Keratinocyte (primary cell): ENCODE measurements at regions not wholly inside any gene's neighbourhood (a gene's known extent, or its start where the extent isn't known, plus 50 kb on each side); places are given as distances from the start of the nearest gene placed in this dataset.

Experiments used
- DNase-seq: peaks from one replicate; pipeline ENCODE4 v3.0.0-alpha.2; 2011; ENCODE audit warnings: low read depth, missing footprints, low spot score
- FAIRE-seq: peaks from 2 replicates; lab custom pipeline; 2011; peaks lifted over from hg19 to GRCh38; lab: Jason Lieb, UNC
- H2AFZ ChIP-seq: 2 replicates; pipeline ENCODE4 v1.6.0; 2012; ENCODE audit warnings: low read length, control low read depth, inconsistent platforms; ENCODE audit not compliant: control insufficient read depth
- H3K27ac ChIP-seq: 2 replicates; pipeline ENCODE4 v1.5.1; 2011; ENCODE audit warnings: low read length; ENCODE audit not compliant: control insufficient read depth, insufficient read depth
- H3K27me3 ChIP-seq: 3 replicates; pipeline ENCODE4 v1.6.0; 2011; ENCODE audit warnings: low read length; ENCODE audit not compliant: control insufficient read depth, insufficient read depth; ENCODE audit errors: extremely low read depth
- H3K36me3 ChIP-seq, 2 experiments: 2 replicates in 1 of 2; 3 replicates in 1 of 2; pipeline ENCODE4 v1.5.1; 2011; ENCODE audit warnings: low read length in 2 of 2, mild to moderate bottlenecking in 1 of 2; ENCODE audit not compliant: control insufficient read depth in 2 of 2, insufficient read depth in 2 of 2; ENCODE audit errors: extremely low read depth in 1 of 2
- H3K4me1 ChIP-seq: 3 replicates; pipeline ENCODE4 v1.5.1; 2011; ENCODE audit warnings: low read length; ENCODE audit not compliant: control insufficient read depth, insufficient read depth; ENCODE audit errors: extremely low read depth
- H3K4me2 ChIP-seq: 3 replicates; pipeline ENCODE4 v1.6.0; 2011; ENCODE audit warnings: low read depth, low read length; ENCODE audit not compliant: control insufficient read depth, insufficient read depth; ENCODE audit errors: extremely low read depth
- H3K4me3 ChIP-seq, 3 experiments: fragments of 200-600 bp in 1 of 3; sonication (generic) in 1 of 3; 2 replicates in 2 of 3; 3 replicates in 1 of 3; pipeline ENCODE4 v1.5.1; 2011 to 2016; ENCODE audit warnings: low read length in 3 of 3, mild to moderate bottlenecking in 3 of 3, control low read depth in 2 of 3, inconsistent platforms in 1 of 3, low read depth in 1 of 3, mixed read lengths in 1 of 3, mixed run types in 1 of 3, moderate library complexity in 1 of 3; ENCODE audit not compliant: control insufficient read depth in 2 of 3, insufficient read depth in 2 of 3; ENCODE audit errors: extremely low read depth in 1 of 3
- H3K79me2 ChIP-seq: 2 replicates; pipeline ENCODE4 v1.6.0; 2012; ENCODE audit warnings: low read length; ENCODE audit not compliant: control insufficient read depth, insufficient read depth
- H3K9ac ChIP-seq: 3 replicates; pipeline ENCODE4 v1.6.0; 2011; ENCODE audit warnings: low read length; ENCODE audit not compliant: control insufficient read depth, insufficient read depth; ENCODE audit errors: extremely low read depth
- H3K9me1 ChIP-seq: 3 replicates; pipeline ENCODE4 v1.6.0; 2011; ENCODE audit warnings: low read length; ENCODE audit not compliant: control insufficient read depth, insufficient read depth; ENCODE audit errors: extremely low read depth
- H3K9me3 ChIP-seq: 2 replicates; pipeline ENCODE4 v1.5.1; 2012; ENCODE audit warnings: low read depth, low read length; ENCODE audit not compliant: control insufficient read depth
- H4K20me1 ChIP-seq: 3 replicates; pipeline ENCODE4 v1.6.0; 2011; ENCODE audit warnings: low read length; ENCODE audit not compliant: control insufficient read depth, insufficient read depth; ENCODE audit errors: extremely low read depth
- EZH2 ChIP-seq: IDR thresholded peaks from one replicate; pipeline ENCODE4 v1.6.1; 2012; ENCODE audit warnings: inconsistent platforms, mild to moderate bottlenecking, low read length, moderate library complexity
- dilution Hi-C: fragments of 300-500 bp; cut with MboI; formaldehyde crosslinking; loops from one replicate; pipeline ENCODE4 v1.7.0; 2020; ENCODE audit warnings: low sequenced_read_pairs; ENCODE audit not compliant: extremely low pct_ligation_motif_present
- TF ChIP-seq, protein P1 (sequence below), 3 experiments: IDR thresholded peaks in 1 of 3; conservative IDR thresholded peaks in 1 of 3; optimal IDR thresholded peaks in 1 of 3; 2 replicates in 2 of 3; 3 replicates in 1 of 3; pipeline versions ENCODE3 to v1.5.1; 2011; ENCODE audit warnings: low read length in 3 of 3, mild to moderate bottlenecking in 3 of 3, moderate library complexity in 2 of 3, control low read depth in 1 of 3, inconsistent platforms in 1 of 3; ENCODE audit not compliant: insufficient read depth in 2 of 3; ENCODE audit errors: extremely low read depth in 1 of 3

DNA sequence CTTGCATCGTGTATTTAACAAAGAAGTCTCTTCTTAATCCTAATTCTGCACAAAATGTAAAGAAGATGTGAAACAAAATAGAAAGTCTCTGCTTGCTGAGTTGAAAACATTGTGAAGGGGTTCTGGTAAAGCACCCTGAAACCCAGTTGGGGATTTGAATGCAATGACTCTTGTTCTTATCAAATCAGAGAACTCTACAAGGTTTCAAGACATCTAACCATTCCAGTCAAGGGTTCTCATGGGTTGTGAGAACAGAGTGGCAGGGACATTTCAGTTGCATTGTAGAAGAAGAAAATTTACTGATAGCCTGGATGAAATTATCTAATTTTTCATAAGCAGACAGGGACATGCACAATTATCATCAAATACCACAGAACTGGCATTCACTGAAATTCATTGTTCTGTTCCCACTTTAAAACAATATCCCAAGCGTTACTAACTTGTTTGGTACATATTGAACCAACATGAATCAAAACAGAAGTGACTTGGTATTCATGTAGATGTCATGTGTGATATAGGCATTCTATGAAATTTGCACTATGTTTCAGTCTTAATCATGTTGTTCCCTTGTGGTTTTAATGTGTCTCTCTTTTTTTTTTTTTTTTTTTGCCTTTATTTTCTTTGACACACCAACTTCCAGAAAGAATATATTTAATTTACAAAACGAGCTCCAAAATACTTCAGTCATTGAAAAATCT lies 563.3 kb downstream of the IRX1 start:
- Histone ChIP-seq H3K9ac (no peak overlapping the region), H3K27ac (no peak overlapping the region), H3K9me3 (no peaks in the 10 kb centered on the region), H3K36me3 (no peaks in the 10 kb centered on the region), H3K27me3 (no peaks in the 10 kb centered on the region), H4K20me1 (no peaks in the 10 kb centered on the region), H3K9me1 (no peaks in the 10 kb centered on the region), H3K4me3 (no peak overlapping the region), H3K4me2 (no peak overlapping the region), H3K4me1 (no peaks in the 10 kb centered on the region), H3K79me2 (no peaks in the 10 kb centered on the region), H2AFZ (no peak overlapping the region)
- DNase-seq: no peak
- TF ChIP-seq, protein P1, sequence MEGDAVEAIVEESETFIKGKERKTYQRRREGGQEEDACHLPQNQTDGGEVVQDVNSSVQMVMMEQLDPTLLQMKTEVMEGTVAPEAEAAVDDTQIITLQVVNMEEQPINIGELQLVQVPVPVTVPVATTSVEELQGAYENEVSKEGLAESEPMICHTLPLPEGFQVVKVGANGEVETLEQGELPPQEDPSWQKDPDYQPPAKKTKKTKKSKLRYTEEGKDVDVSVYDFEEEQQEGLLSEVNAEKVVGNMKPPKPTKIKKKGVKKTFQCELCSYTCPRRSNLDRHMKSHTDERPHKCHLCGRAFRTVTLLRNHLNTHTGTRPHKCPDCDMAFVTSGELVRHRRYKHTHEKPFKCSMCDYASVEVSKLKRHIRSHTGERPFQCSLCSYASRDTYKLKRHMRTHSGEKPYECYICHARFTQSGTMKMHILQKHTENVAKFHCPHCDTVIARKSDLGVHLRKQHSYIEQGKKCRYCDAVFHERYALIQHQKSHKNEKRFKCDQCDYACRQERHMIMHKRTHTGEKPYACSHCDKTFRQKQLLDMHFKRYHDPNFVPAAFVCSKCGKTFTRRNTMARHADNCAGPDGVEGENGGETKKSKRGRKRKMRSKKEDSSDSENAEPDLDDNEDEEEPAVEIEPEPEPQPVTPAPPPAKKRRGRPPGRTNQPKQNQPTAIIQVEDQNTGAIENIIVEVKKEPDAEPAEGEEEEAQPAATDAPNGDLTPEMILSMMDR (optimal IDR thresholded peaks at IDR 0.05 in 1 of 3, IDR thresholded peaks at IDR 0.05 in 1 of 3, conservative IDR thresholded peaks at IDR 0.05 in 1 of 3; ENCODE audit: extremely low read depth in 1 of 3, insufficient read depth in 2 of 3, low read length in 3 of 3): no peak
- TF ChIP-seq EZH2: no peak
- FAIRE-seq: no peak
- dilution Hi-C loops: no loop called here

DNA sequence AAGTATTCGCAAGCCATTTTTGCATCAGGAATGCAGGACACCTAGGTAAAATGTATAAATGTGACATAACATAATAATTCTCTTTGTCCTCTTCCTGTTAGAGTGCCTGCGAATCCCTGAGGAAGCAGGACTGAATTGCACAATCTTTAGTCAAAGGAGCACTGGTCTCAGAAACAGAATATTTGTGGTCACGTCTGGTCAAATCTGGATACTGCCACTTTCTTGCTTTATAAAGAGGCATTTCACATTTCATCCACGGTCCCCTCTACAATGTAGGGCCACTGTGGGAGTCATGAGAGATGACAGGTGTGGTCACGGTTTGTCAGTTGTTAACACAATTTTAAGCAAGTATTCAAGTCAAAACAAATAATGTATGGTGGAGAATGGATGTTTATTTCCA lies 564.0 kb downstream of the IRX1 start:
- TF ChIP-seq, protein P1 (optimal IDR thresholded peaks at IDR 0.05 in 1 of 3, IDR thresholded peaks at IDR 0.05 in 1 of 3, conservative IDR thresholded peaks at IDR 0.05 in 1 of 3; ENCODE audit: extremely low read depth in 1 of 3, insufficient read depth in 2 of 3, low read length in 3 of 3): no peak
- no peak for TF ChIP-seq EZH2
- FAIRE-seq: no peak
- H3K79me2 ChIP-seq: no peaks in the 10 kb centered on the region
- no peaks in the 10 kb centered on the region for H3K36me3 ChIP-seq
- dilution Hi-C loops: no loop called here
- H4K20me1 ChIP-seq: no peaks in the 10 kb centered on the region
- H3K9ac ChIP-seq: no peak overlapping the region
- no peaks in the 10 kb centered on the region for H3K9me3 ChIP-seq
- no peak for DNase-seq
- no peaks in the 10 kb centered on the region for H3K4me1 ChIP-seq
- no peak overlapping the region for H3K4me3 ChIP-seq
- no peaks in the 10 kb centered on the region for H3K27me3 ChIP-seq
- no peak overlapping the region for H3K4me2 ChIP-seq
- H3K9me1 ChIP-seq: no peaks in the 10 kb centered on the region
- H3K27ac ChIP-seq: no peak overlapping the region
- H2AFZ ChIP-seq: no peak overlapping the region
